PC-3 (cell line): ENCODE measurements at regions not wholly inside any gene's neighbourhood (a gene's known extent, or its start where the extent isn't known, plus 50 kb on each side); places are given as distances from the start of the nearest gene placed in this dataset.
"Not testable (repeated sequence)": the region's sequence is repeated elsewhere in the genome, so short reads cannot be mapped to it uniquely, and the experiment has no call there.

ENCODE experiments used
- ATAC-seq: fragments of 200-7000 bp; cut with Tn5 transposase; 2 replicates; pipeline ENCODE4 v1.9.1; 2020; ENCODE audit warnings: mild to moderate bottlenecking, moderate library complexity
- BruUV-seq: library from RNA; stranded (reverse); fragments of 400-500 nt; replicated peaks from 2 replicates; lab custom pipeline; 2021; lab: Mats Ljungman, UMichigan
- CTCF ChIA-PET: fragments of 300-600 bp; sonication (Branson Sonifier 250); formaldehyde crosslinking; loops from one replicate; lab custom pipeline; 2022; ENCODE audit warnings: antibody characterized with exemption; lab: Charles Lee
- POLR2A ChIA-PET: fragments of 300-600 bp; sonication (Branson Sonifier 250); formaldehyde crosslinking; loops from one replicate; lab custom pipeline; 2022; ENCODE audit warnings: antibody characterized with exemption; ENCODE audit not compliant: unreplicated experiment; lab: Charles Lee
- DNase-seq: peaks from one replicate; pipeline ENCODE4 v3.0.0-alpha.2; 2015
- H2AFZ ChIP-seq: fragments of 300-600 bp; sonication (generic); 2 replicates; pipeline ENCODE4 v1.6.0; 2016; ENCODE audit warnings: antibody characterized with exemption, low read length
- H3F3A ChIP-seq: fragments of 300-600 bp; sonication (generic); one replicate; pipeline ENCODE4 v1.6.0; 2017; ENCODE audit warnings: antibody characterized with exemption, low read length, control low read depth, mild to moderate bottlenecking; ENCODE audit not compliant: unreplicated experiment
- H3K27ac ChIP-seq: fragments of 300-600 bp; sonication (generic); 2 replicates; pipeline ENCODE4 v1.5.1; 2016; ENCODE audit warnings: mild to moderate bottlenecking, low read length
- H3K27me3 ChIP-seq: fragments of 300-600 bp; sonication (generic); 2 replicates; pipeline ENCODE4 v1.6.1; 2016; ENCODE audit warnings: low read length, mixed read lengths
- H3K36me3 ChIP-seq: fragments of 300-600 bp; sonication (generic); 2 replicates; pipeline ENCODE4 v1.6.1; 2016; ENCODE audit warnings: low read depth, mixed run types, low read length, mixed read lengths
- H3K4me1 ChIP-seq: fragments of 300-600 bp; sonication (generic); 2 replicates; pipeline ENCODE4 v1.5.1; 2016; ENCODE audit warnings: low read length; ENCODE audit not compliant: insufficient read depth
- H3K4me2 ChIP-seq: fragments of 300-600 bp; sonication (generic); 2 replicates; pipeline ENCODE4 v1.6.0; 2016; ENCODE audit warnings: low read length
- H3K4me3 ChIP-seq: fragments of 300-600 bp; sonication (generic); 2 replicates; pipeline ENCODE4 v1.5.1; 2016; ENCODE audit warnings: mild to moderate bottlenecking, low read length, mixed read lengths
- H3K79me2 ChIP-seq: fragments of 300-600 bp; sonication (generic); 2 replicates; pipeline ENCODE4 v1.6.1; 2017; ENCODE audit warnings: low read length, mixed read lengths
- H3K9ac ChIP-seq: fragments of 300-600 bp; sonication (generic); 2 replicates; pipeline ENCODE4 v1.6.0; 2016; ENCODE audit warnings: mild to moderate bottlenecking, low read length
- H3K9me2 ChIP-seq: fragments of 300-600 bp; sonication (generic); replicated peaks from 2 replicates; pipeline ENCODE4 v1.6.1; 2016; ENCODE audit warnings: mixed run types, low read length, mixed read lengths
- H3K9me3 ChIP-seq: fragments of 300-600 bp; sonication (generic); 2 replicates; pipeline ENCODE4 v1.6.1; 2016; ENCODE audit warnings: low read length, mixed read lengths
- H4K20me1 ChIP-seq: fragments of 300-600 bp; sonication (generic); 2 replicates; pipeline ENCODE4 v1.6.1; 2016; ENCODE audit warnings: low read length, mixed read lengths
- EZH2 ChIP-seq: fragments of 300-600 bp; sonication (generic); IDR thresholded peaks from one replicate; pipeline ENCODE4 v1.6.1; 2017; ENCODE audit warnings: antibody characterized with exemption, mild to moderate bottlenecking, low read length; ENCODE audit not compliant: unreplicated experiment
- EZH2phosphoT487 ChIP-seq: fragments of 300-600 bp; sonication (generic); IDR thresholded peaks from 2 replicates; pipeline ENCODE4 v1.6.1; 2018; ENCODE audit warnings: mild to moderate bottlenecking, antibody characterized with exemption, low read length, borderline replicate concordance
- intact Hi-C: fragments of 100-400 bp; cut with micrococcal nuclease; formaldehyde crosslinking; loops from 2 replicates; pipeline ENCODE4 v1.9.0; 2023
- TF ChIP-seq, protein P1 (sequence below): fragments of 300-600 bp; sonication (generic); conservative IDR thresholded peaks from 2 replicates; pipeline ENCODE4 v1.5.1; 2017; ENCODE audit warnings: antibody characterized with exemption, low read depth, mild to moderate bottlenecking, low read length

DNA sequence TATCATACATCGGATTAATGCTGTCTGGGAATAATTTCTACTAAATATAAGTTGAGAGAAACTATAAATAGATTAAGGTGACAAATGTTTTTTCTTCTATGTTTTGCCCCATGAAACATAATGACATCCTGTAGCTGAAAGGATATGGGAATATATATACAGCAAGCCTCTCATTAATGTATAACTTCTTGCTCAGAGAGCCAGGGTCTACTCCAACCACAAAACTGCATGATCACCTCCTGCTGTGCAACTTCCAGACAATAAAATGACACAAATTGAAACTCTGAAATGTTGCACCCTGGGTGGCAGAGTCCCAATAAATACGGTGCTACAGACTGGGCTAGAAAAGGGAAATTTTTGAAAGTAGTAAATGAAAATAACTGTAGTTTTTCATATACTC, 571.9 kb upstream of the CBLB start:
- intact Hi-C loops, result loop anchor here (10.0 kb wide), 1 partner anchor 226 kb away; no protein-coding TSS in a partner anchor
- Histone ChIP-seq H3F3A (no peaks in the 10 kb centered on the region), H3K4me2 (no peak overlapping the region), H3K4me1 (no peaks in the 10 kb centered on the region), H3K4me3 (no peak overlapping the region), H3K79me2 (no peaks in the 10 kb centered on the region), H3K9ac (no peak overlapping the region), H3K9me3 (no peaks in the 10 kb centered on the region), H3K27me3 (no peaks in the 10 kb centered on the region), H2AFZ (no peak overlapping the region), H3K27ac (no peak overlapping the region), H4K20me1 (no peaks in the 10 kb centered on the region), H3K36me3 (no peaks in the 10 kb centered on the region), H3K9me2 (no peaks in the 10 kb centered on the region)
- TF ChIP-seq EZH2phosphoT487 (no peak), EZH2 (no peak)
- TF ChIP-seq, protein P1, sequence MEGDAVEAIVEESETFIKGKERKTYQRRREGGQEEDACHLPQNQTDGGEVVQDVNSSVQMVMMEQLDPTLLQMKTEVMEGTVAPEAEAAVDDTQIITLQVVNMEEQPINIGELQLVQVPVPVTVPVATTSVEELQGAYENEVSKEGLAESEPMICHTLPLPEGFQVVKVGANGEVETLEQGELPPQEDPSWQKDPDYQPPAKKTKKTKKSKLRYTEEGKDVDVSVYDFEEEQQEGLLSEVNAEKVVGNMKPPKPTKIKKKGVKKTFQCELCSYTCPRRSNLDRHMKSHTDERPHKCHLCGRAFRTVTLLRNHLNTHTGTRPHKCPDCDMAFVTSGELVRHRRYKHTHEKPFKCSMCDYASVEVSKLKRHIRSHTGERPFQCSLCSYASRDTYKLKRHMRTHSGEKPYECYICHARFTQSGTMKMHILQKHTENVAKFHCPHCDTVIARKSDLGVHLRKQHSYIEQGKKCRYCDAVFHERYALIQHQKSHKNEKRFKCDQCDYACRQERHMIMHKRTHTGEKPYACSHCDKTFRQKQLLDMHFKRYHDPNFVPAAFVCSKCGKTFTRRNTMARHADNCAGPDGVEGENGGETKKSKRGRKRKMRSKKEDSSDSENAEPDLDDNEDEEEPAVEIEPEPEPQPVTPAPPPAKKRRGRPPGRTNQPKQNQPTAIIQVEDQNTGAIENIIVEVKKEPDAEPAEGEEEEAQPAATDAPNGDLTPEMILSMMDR, result no peak
- BruUV-seq, result no TSS peak
- no peak for ATAC-seq
- no peak for DNase-seq
- POLR2A ChIA-PET, result no interaction called here
- CTCF ChIA-PET, result no interaction called here

DNA sequence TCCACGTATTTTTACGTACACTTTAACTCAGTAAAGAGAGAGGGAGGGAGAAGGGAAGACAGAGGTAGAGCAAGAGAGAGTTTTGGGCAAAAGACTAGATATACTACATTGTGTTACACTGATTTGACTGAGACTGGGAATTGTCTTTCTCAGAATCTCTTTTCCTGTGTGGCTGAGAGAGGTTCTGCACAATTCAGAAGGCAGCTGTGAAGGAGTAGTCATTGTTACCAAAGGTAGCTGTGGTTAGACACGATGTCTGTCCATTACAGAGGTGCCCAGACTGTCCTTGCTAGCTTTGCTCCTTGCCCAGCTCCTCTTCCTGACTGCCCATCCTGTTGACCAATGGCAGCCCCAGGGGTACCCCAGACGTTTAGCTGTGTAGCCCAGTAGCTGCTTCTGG, 577.5 kb upstream of the CBLB start:
- no peaks in the 10 kb centered on the region for H3K36me3 ChIP-seq
- H3K27ac ChIP-seq, result no peak overlapping the region
- no peak overlapping the region for H3K4me2 ChIP-seq
- H3F3A ChIP-seq, result no peaks in the 10 kb centered on the region
- no peaks in the 10 kb centered on the region for H3K79me2 ChIP-seq
- no peaks in the 10 kb centered on the region for H3K9me2 ChIP-seq
- H3K9ac ChIP-seq, result no peak overlapping the region
- intact Hi-C loops, result loop anchor here (10.0 kb wide), 1 partner anchor 231 kb away; no protein-coding TSS in a partner anchor
- POLR2A ChIA-PET, result no interaction called here
- H3K4me3 ChIP-seq, result no peak overlapping the region
- CTCF ChIA-PET, result no interaction called here
- H3K27me3 ChIP-seq, result no peaks in the 10 kb centered on the region
- peaks cover 9% of the 10 kb centered on the region for H3K4me1 ChIP-seq
- peak overlapping the region; percentile 46; the same call in 1 of the 2 replicates for H2AFZ ChIP-seq
- DNase-seq, result no peak
- BruUV-seq, result no TSS peak
- no peaks in the 10 kb centered on the region for H4K20me1 ChIP-seq
- ATAC-seq, result peak; percentile 23; the same call in 1 of the 2 replicates
- no peaks in the 10 kb centered on the region for H3K9me3 ChIP-seq
- TF ChIP-seq EZH2 (no peak), EZH2phosphoT487 (no peak)
- TF ChIP-seq, protein P1, result no peak

GRCh38 chr3:106447723-106448301, 579.0 kb upstream of the CBLB start:
- CTCF ChIA-PET, result no interaction called here
- Histone ChIP-seq H3K4me1 (peaks cover 9% of the 10 kb centered on the region), H3K9me2 (no peaks in the 10 kb centered on the region), H3K4me2 (no peak overlapping the region), H3K27ac (0 out of 2 replicates have a peak overlapping the region, but pooled peaks have one; percentile 2), H3K4me3 (no peak overlapping the region), H3F3A (no peaks in the 10 kb centered on the region), H3K9me3 (no peaks in the 10 kb centered on the region), H3K27me3 (no peaks in the 10 kb centered on the region), H3K36me3 (no peaks in the 10 kb centered on the region), H4K20me1 (no peaks in the 10 kb centered on the region), H3K79me2 (no peaks in the 10 kb centered on the region), H3K9ac (no peak overlapping the region), H2AFZ (no peak overlapping the region)
- BruUV-seq, result no TSS peak
- intact Hi-C loops, result loop anchor here (10.0 kb wide), 1 partner anchor 233 kb away; no protein-coding TSS in a partner anchor
- DNase-seq, result peak; percentile 51
- POLR2A ChIA-PET, result no interaction called here
- TF ChIP-seq EZH2phosphoT487 (no peak), EZH2 (no peak)
- TF ChIP-seq, protein P1, result no peak
- ATAC-seq, result peak; percentile 60

DNA sequence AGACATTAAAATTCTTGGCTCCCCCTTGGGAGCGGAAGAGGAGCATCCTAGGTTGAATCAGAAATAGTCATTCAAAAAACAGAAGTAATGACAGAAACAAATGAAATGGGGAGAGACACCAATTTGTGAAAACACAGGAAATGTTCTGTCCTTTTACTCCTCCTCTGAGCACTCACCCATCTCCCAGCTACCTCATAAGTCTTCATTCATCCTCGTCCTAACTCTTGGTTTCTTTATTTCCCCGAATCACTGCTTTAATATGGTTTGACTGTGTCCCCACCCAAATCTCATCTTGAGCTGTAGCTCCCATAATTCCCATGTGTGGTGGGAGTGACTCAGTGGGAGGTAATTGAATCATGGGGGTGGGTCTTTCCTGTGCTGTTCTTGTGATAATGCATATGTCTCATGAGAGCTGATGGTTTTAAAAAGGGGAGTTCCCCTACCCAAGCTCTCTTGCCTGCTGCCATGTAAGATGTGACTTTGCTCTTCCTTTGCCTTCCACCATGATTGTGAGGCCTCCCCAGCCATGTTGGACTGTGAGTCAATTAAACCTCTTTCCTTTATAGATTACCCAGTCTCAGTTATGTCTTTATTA, 579.7 kb upstream of the CBLB start:
- H2AFZ ChIP-seq, H3K27me3 ChIP-seq, H3K9ac ChIP-seq, H3K4me1 ChIP-seq, BruUV-seq, H3K36me3 ChIP-seq, H3K9me2 ChIP-seq, H4K20me1 ChIP-seq, H3F3A ChIP-seq, H3K79me2 ChIP-seq, H3K27ac ChIP-seq, DNase-seq, H3K4me3 ChIP-seq, H3K4me2 ChIP-seq, H3K9me3 ChIP-seq, POLR2A ChIA-PET, ATAC-seq, CTCF ChIA-PET: not testable (repeated sequence)
- intact Hi-C loops, result loop anchor here (10.0 kb wide), 1 partner anchor 234 kb away; no protein-coding TSS in a partner anchor
